ENCODE measurements at regions not wholly inside any gene's neighbourhood (a gene's known extent, or its start where the extent isn't known, plus 50 kb on each side); places are given as distances from the start of the nearest gene placed in this dataset.

GRCh38 chrX:20531667-20532066, 265.0 kb upstream of the RPS6KA3 start:
- H3K36me3 ChIP-seq (replicated peaks) = no peaks in the 10 kb centered on the region
- H3K27me3 ChIP-seq (ENCODE audit: low read depth) = peaks cover 10% of the 10 kb centered on the region
- in situ Hi-C loops (cut with MboI; ENCODE audit: low sequenced_read_pairs) = loop anchor here (25.0 kb wide), 1 partner anchor 956 kb away; no protein-coding TSS in a partner anchor
- H3K4me3 ChIP-seq = no peak overlapping the region
- H3K4me1 ChIP-seq = no peaks in the 10 kb centered on the region
- H3K9me3 ChIP-seq = no peaks in the 10 kb centered on the region
- DNase-seq (ENCODE audit: low spot score in 2 of 2) = no peak

GRCh38 chrX:20530406-20530921, 263.8 kb upstream of the RPS6KA3 start:
- H3K9me3 ChIP-seq = no peaks in the 10 kb centered on the region
- H3K27me3 ChIP-seq (ENCODE audit: low read depth) = peaks cover 10% of the 10 kb centered on the region
- no peaks in the 10 kb centered on the region for H3K4me1 ChIP-seq
- no peak overlapping the region for H3K4me3 ChIP-seq
- in situ Hi-C loops (cut with MboI; ENCODE audit: low sequenced_read_pairs) = loop anchor here (25.0 kb wide), 1 partner anchor 957 kb away; no protein-coding TSS in a partner anchor
- H3K36me3 ChIP-seq (replicated peaks) = no peaks in the 10 kb centered on the region
- peak; percentile 51 to 82 for DNase-seq (ENCODE audit: low spot score in 2 of 2)

DNA sequence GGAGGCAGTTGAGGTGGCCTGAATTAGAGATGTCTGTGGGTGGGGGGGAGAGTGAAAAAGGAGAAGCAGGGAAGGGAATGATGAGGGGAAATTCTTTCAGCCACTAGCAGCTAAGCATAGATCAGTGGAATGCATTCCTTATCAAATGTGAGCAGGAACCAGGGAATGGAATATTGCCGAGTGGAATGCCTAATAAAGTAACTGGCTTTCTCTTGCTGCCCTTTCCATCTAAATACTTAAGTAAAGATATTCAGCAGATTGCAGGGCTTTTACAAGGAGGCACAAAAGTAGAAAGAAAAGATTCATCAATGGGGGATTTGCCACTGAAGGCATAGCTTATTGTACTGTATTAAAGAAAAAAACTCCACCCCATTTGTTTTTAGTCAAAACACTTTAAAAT, 263.0 kb upstream of the RPS6KA3 start:
- peaks cover 10% of the 10 kb centered on the region for H3K27me3 ChIP-seq (ENCODE audit: low read depth)
- H3K4me1 ChIP-seq = no peaks in the 10 kb centered on the region
- in situ Hi-C loops (cut with MboI; ENCODE audit: low sequenced_read_pairs) = loop anchor here (25.0 kb wide), 1 partner anchor 958 kb away; no protein-coding TSS in a partner anchor
- no peaks in the 10 kb centered on the region for H3K9me3 ChIP-seq
- H3K36me3 ChIP-seq (replicated peaks) = no peaks in the 10 kb centered on the region
- DNase-seq (ENCODE audit: low spot score in 2 of 2) = no peak
- H3K4me3 ChIP-seq = no peak overlapping the region

DNA sequence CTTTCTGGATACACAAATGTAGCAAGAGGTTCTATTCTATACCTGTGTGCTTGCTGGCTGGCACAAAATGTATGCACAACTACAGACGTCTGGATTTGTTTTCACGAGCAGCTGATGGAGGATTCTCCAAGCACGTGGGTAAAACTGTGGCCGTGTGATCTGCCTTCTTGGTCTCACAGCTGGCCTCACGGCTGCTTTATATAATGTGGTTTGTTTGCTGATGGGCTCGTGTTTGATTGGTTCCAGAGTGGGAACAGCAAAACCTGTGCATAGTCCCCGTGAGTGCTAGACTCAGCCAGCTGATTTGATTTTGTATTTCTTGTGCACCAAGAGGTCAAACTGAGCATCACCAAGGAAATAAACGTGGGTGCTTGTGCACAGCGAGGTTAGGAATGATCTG, 262.6 kb upstream of the RPS6KA3 start:
- no peak overlapping the region for H3K4me3 ChIP-seq
- DNase-seq (ENCODE audit: low spot score in 2 of 2) = no peak
- H3K4me1 ChIP-seq = no peaks in the 10 kb centered on the region
- in situ Hi-C loops (cut with MboI; ENCODE audit: low sequenced_read_pairs) = loop anchor here (25.0 kb wide), 1 partner anchor 958 kb away; no protein-coding TSS in a partner anchor
- no peaks in the 10 kb centered on the region for H3K9me3 ChIP-seq
- peaks cover 10% of the 10 kb centered on the region for H3K27me3 ChIP-seq (ENCODE audit: low read depth)
- no peaks in the 10 kb centered on the region for H3K36me3 ChIP-seq (replicated peaks)

GRCh38 chrX:20527558-20528011, 260.9 kb upstream of the RPS6KA3 start:
- DNase-seq (ENCODE audit: low spot score in 2 of 2) = peak in 1 of 2 experiments; percentile 63
- no peak overlapping the region for H3K4me3 ChIP-seq
- no peaks in the 10 kb centered on the region for H3K4me1 ChIP-seq
- no peaks in the 10 kb centered on the region for H3K36me3 ChIP-seq (replicated peaks)
- peaks cover 10% of the 10 kb centered on the region for H3K27me3 ChIP-seq (ENCODE audit: low read depth)
- in situ Hi-C loops (cut with MboI; ENCODE audit: low sequenced_read_pairs) = loop anchor here (25.0 kb wide), 1 partner anchor 960 kb away; no protein-coding TSS in a partner anchor
- no peaks in the 10 kb centered on the region for H3K9me3 ChIP-seq

GRCh38 chrX:20527041-20527440, 260.3 kb upstream of the RPS6KA3 start:
- in situ Hi-C loops (cut with MboI; ENCODE audit: low sequenced_read_pairs) = loop anchor here (25.0 kb wide), 1 partner anchor 960 kb away; no protein-coding TSS in a partner anchor

DNA sequence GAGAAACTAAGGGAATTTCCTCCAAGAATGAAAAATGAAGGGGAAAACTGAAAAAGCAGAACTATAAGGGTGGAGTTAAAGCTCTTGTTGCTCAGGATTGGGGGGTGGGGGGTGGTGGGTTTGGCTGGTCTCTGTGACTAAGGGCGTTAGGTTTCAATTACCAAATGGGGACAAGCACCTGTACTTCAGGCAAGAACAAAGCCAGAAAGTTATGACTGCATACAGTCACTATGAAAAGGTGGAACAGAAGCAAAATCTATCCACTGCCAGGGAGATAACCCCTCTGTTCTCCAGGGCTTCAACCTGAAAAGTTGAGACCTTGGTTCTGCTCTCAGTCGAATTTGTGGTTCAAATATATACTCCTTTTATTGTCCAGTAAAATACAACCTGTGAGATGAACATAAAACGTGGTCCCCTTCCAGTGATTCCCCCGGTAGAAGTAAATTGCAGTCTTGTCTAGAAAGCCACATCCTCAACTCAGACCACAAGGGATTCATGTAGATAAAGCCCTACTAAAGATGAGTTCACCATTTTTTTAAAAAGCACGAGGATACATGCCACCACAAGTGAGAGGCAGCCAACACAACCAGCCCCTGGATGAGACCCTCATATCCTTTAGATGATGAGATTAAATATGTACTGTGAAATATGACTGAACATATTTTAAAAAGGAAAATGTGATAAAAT, 257.1 kb upstream of the RPS6KA3 start:
- Histone ChIP-seq H3K9me3 (no peaks in the 10 kb centered on the region), H3K27me3 (ENCODE audit: low read depth) (no peaks in the 10 kb centered on the region; the same call in 1 of the 2 replicates), H3K4me1 (no peaks in the 10 kb centered on the region), H3K36me3 (replicated peaks) (no peaks in the 10 kb centered on the region), H3K4me3 (no peak overlapping the region)
- in situ Hi-C loops (cut with MboI; ENCODE audit: low sequenced_read_pairs) = no loop called here
- DNase-seq (ENCODE audit: low spot score in 2 of 2) = no peak

More at GRCh38 chrX:20527041-20527440, 260.3 kb upstream of the RPS6KA3 start:
- Histone ChIP-seq H3K36me3 (replicated peaks) (no peaks in the 10 kb centered on the region), H3K4me3 (no peak overlapping the region), H3K4me1 (no peaks in the 10 kb centered on the region), H3K27me3 (ENCODE audit: low read depth) (peaks cover 10% of the 10 kb centered on the region), H3K9me3 (no peaks in the 10 kb centered on the region)
- DNase-seq (ENCODE audit: low spot score in 2 of 2) = no peak

- Histone ChIP-seq H3K9me3 (no peaks in the 10 kb centered on the region), H3K4me1 (no peaks in the 10 kb centered on the region), H3K27me3 (ENCODE audit: low read depth) (no peaks in the 10 kb centered on the region), H3K4me3 (no peak overlapping the region), H3K36me3 (replicated peaks) (no peaks in the 10 kb centered on the region)
- in situ Hi-C loops (cut with MboI; ENCODE audit: low sequenced_read_pairs) = no loop called here
- DNase-seq (ENCODE audit: low spot score in 2 of 2) = no peak
Measured at GRCh38 chrX:20522420-20522819, 255.7 kb upstream of the RPS6KA3 start.

DNA sequence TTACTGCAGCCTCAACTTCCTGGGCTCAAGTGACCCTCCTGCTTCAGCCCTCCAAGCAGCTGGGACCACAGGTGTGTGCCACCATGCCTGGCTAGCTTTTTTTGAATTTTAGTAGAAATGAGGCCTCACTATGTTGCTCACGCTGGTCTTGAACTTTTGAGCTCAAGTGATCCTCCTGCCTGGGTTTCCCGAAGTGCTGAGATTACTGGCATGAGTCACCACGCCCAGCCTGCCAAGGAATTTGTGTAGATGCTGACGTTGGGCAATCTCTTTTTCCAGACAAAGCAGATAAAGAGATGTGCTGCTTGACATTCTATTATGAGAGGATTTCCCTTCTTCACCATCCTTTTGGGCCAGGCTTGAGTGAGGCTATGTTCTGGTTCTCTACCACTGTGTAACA, 254.5 kb upstream of the RPS6KA3 start:
- Histone ChIP-seq H3K4me1 (no peaks in the 10 kb centered on the region), H3K9me3 (no peaks in the 10 kb centered on the region), H3K4me3 (no peak overlapping the region), H3K36me3 (replicated peaks) (no peaks in the 10 kb centered on the region), H3K27me3 (ENCODE audit: low read depth) (no peaks in the 10 kb centered on the region)
- in situ Hi-C loops (cut with MboI; ENCODE audit: low sequenced_read_pairs) = no loop called here
- no peak for DNase-seq (ENCODE audit: low spot score in 2 of 2)

GRCh38 chrX:20519826-20520225, 253.1 kb upstream of the RPS6KA3 start:
- H3K36me3 ChIP-seq (replicated peaks) = no peaks in the 10 kb centered on the region

DNA sequence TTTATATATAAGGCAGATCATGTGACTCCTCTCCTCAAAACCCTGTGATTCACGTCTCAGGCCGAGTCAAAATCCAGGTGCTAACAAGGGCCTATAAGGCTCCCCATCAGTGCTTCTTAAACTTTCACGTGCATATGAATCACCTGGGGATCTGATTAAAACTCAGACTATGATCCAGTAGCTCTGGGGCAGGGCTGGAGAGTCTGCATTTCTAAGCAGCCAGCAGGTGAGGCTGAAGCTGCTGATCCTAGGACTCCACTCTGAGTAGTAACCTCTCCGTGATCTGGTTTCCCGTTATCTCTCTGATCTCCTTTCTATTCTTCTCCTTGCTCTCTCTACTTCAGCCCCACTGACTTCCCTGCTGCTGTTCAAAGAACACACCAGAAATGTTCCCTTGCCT, 252.4 kb upstream of the RPS6KA3 start:
- in situ Hi-C loops (cut with MboI; ENCODE audit: low sequenced_read_pairs) = no loop called here
- no peaks in the 10 kb centered on the region for H3K36me3 ChIP-seq (replicated peaks)
- H3K9me3 ChIP-seq = no peaks in the 10 kb centered on the region
- H3K27me3 ChIP-seq (ENCODE audit: low read depth) = no peaks in the 10 kb centered on the region
- H3K4me1 ChIP-seq = no peaks in the 10 kb centered on the region
- DNase-seq (ENCODE audit: low spot score in 2 of 2) = no peak
- no peak overlapping the region for H3K4me3 ChIP-seq

More at GRCh38 chrX:20519826-20520225, 253.1 kb upstream of the RPS6KA3 start:
- DNase-seq (ENCODE audit: low spot score in 2 of 2) = no peak
- Histone ChIP-seq H3K9me3 (no peaks in the 10 kb centered on the region), H3K27me3 (ENCODE audit: low read depth) (no peaks in the 10 kb centered on the region), H3K4me3 (no peak overlapping the region), H3K4me1 (no peaks in the 10 kb centered on the region)
- in situ Hi-C loops (cut with MboI; ENCODE audit: low sequenced_read_pairs) = no loop called here

DNA sequence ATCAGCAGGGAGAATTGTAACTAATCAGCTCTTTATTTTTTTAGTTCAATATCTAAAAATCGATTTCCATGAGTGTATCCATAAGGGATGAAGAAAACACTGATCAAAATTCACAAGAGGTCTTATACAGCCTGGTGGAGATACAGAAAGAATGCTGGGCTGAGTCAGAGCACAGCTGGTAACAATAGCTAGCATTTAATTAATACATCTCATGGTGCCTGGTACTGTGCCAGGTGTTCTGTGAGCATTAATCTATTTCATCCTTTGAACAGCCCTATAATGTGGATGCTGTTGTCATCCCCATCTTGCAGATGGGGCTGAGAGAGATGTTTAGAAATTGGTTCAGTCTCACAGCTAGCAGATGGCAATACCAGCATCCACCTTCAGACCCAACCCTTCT, 250.9 kb upstream of the RPS6KA3 start:
- in situ Hi-C loops (cut with MboI; ENCODE audit: low sequenced_read_pairs) = no loop called here
- Histone ChIP-seq H3K36me3 (replicated peaks) (no peaks in the 10 kb centered on the region), H3K27me3 (ENCODE audit: low read depth) (no peaks in the 10 kb centered on the region), H3K4me3 (no peak overlapping the region), H3K4me1 (no peaks in the 10 kb centered on the region), H3K9me3 (no peaks in the 10 kb centered on the region)
- DNase-seq (ENCODE audit: low spot score in 2 of 2) = no peak

GRCh38 chrX:20515841-20516461, 249.2 kb upstream of the RPS6KA3 start:
- Histone ChIP-seq H3K9me3 (no peaks in the 10 kb centered on the region), H3K4me1 (no peaks in the 10 kb centered on the region), H3K36me3 (replicated peaks) (no peaks in the 10 kb centered on the region), H3K4me3 (no peak overlapping the region), H3K27me3 (ENCODE audit: low read depth) (no peaks in the 10 kb centered on the region)
- no peak for DNase-seq (ENCODE audit: low spot score in 2 of 2)
- in situ Hi-C loops (cut with MboI; ENCODE audit: low sequenced_read_pairs) = no loop called here

DNA sequence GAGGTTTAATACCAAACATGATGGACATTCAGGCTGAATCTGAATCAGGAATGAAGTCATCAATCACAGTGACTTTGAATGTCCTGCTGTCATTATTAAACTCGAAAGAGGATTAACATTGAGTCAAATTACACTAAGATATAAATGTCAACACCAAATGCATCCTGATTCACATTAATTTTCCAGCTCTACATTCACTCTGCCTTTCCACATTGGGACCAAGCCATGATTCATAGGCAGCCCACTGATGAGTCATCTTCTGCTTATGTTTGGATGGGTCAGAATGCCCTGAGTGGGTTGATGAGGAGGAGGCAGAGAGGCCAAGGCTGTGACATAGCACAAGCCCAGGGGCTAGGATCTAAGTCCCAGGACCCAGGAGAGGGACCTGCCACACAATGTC, 247.6 kb upstream of the RPS6KA3 start:
- in situ Hi-C loops (cut with MboI; ENCODE audit: low sequenced_read_pairs) = no loop called here
- H3K27me3 ChIP-seq (ENCODE audit: low read depth) = no peaks in the 10 kb centered on the region
- H3K4me3 ChIP-seq = no peak overlapping the region
- H3K4me1 ChIP-seq = no peaks in the 10 kb centered on the region
- H3K36me3 ChIP-seq (replicated peaks) = no peaks in the 10 kb centered on the region
- H3K9me3 ChIP-seq = no peaks in the 10 kb centered on the region
- no peak for DNase-seq (ENCODE audit: low spot score in 2 of 2)

All from HAP-1 (cell line).